NCI-H2029 treated with DMSO at 0.1 percent for 48 hours (cell line): ENCODE measurements at regions not wholly inside any gene's neighbourhood (a gene's known extent, or its start where the extent isn't known, plus 50 kb on each side); places are given as distances from the start of the nearest gene placed in this dataset.

ENCODE experiments used
- DNase-seq: peaks from one replicate; lab custom pipeline; 2025; lab: John Stamatoyannopoulos, UW

- DNase-seq: no peak
These were observed 557.8 kb upstream of the TLE4 start for GRCh38 chr9:79013715-79014610.

- DNase-seq: no peak
These were observed 556.7 kb upstream of the TLE4 start for GRCh38 chr9:79014929-79015699.

GRCh38 chr9:79015951-79016350, 555.8 kb upstream of the TLE4 start:
- no peak for DNase-seq

- peak; percentile 23 for DNase-seq
These were observed 551.5 kb upstream of the TLE4 start for GRCh38 chr9:79020276-79020675.

GRCh38 chr9:79021084-79021483, 550.7 kb upstream of the TLE4 start:
- no peak for DNase-seq

- DNase-seq: no peak
These were observed 548.6 kb upstream of the TLE4 start for GRCh38 chr9:79023134-79023580.

GRCh38 chr9:79026316-79026715, 545.4 kb upstream of the TLE4 start:
- no peak for DNase-seq

- DNase-seq: no peak
These were observed 543.7 kb upstream of the TLE4 start for GRCh38 chr9:79028101-79028500.

GRCh38 chr9:79034583-79034982, 537.2 kb upstream of the TLE4 start:
- DNase-seq: no peak

GRCh38 chr9:79037338-79037737, 534.4 kb upstream of the TLE4 start:
- no peak for DNase-seq

GRCh38 chr9:79040671-79041070, 531.1 kb upstream of the TLE4 start:
- no peak for DNase-seq

- DNase-seq: no peak
These were observed 530.5 kb upstream of the TLE4 start for GRCh38 chr9:79041266-79041665.

- DNase-seq: no peak
These were observed 527.8 kb upstream of the TLE4 start for GRCh38 chr9:79043916-79044315.

GRCh38 chr9:79046401-79046800, 525.4 kb upstream of the TLE4 start:
- no peak for DNase-seq

- no peak for DNase-seq
These were observed 522.4 kb upstream of the TLE4 start for GRCh38 chr9:79049371-79049770.

- DNase-seq: no peak
These were observed 518.2 kb upstream of the TLE4 start for GRCh38 chr9:79053598-79053997.

GRCh38 chr9:79054500-79054899, 517.3 kb upstream of the TLE4 start:
- no peak for DNase-seq

- DNase-seq: no peak
These were observed 515.7 kb upstream of the TLE4 start for GRCh38 chr9:79056041-79056440.

- no peak for DNase-seq
These were observed 514.2 kb upstream of the TLE4 start for GRCh38 chr9:79057576-79057975.

GRCh38 chr9:79060766-79061165, 511.0 kb upstream of the TLE4 start:
- DNase-seq: no peak

- no peak for DNase-seq
These were observed 509.8 kb upstream of the TLE4 start for GRCh38 chr9:79061752-79062616.

- DNase-seq: no peak
These were observed 498.6 kb upstream of the TLE4 start for GRCh38 chr9:79073201-79073600.
